ENCODE measurements at regions not wholly inside any gene's neighbourhood (a gene's known extent, or its start where the extent isn't known, plus 50 kb on each side); places are given as distances from the start of the nearest gene placed in this dataset.

DNA sequence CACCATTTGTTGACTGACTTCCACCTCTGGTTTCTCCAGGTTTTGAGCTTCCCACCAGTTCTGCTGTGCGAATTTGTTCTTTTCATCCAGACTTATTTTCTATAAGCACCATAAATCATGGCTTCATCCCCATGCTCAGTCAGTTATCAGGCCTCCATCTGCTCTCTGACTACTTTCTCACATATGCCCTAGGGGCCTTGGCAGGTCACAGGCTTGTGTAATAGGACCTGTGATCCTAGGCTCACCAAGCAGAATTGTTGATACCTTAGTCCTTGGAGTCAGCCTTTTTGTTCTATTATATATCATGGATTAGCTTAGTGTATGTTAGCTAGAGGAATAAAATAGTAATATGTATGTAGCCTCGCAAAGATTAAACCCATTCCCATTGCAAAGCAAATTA lies 284.2 kb upstream of the TANK start:
- no peak for DNase-seq (ENCODE audit: low read depth, low spot score)
- no peak overlapping the region for H3K9ac ChIP-seq (ENCODE audit: control insufficient read depth, extremely low read depth, insufficient read depth, low read length)
- dilution Hi-C loops (cut with MboI; ENCODE audit: extremely low pct_ligation_motif_present, low sequenced_read_pairs): no loop called here
- H2AFZ ChIP-seq (ENCODE audit: control insufficient read depth, low read length): no peak overlapping the region
- no peaks in the 10 kb centered on the region for H4K20me1 ChIP-seq (ENCODE audit: control insufficient read depth, extremely low read depth, insufficient read depth, low read length)
- H3K27me3 ChIP-seq (ENCODE audit: control insufficient read depth, extremely low read depth, insufficient read depth, low read length): no peaks in the 10 kb centered on the region
- H3K9me3 ChIP-seq (ENCODE audit: control insufficient read depth, low read depth, low read length): no peaks in the 10 kb centered on the region
- no peak for TF ChIP-seq EZH2 (IDR thresholded peaks at IDR 0.05; ENCODE audit: low read length)
- TF ChIP-seq, protein P1, sequence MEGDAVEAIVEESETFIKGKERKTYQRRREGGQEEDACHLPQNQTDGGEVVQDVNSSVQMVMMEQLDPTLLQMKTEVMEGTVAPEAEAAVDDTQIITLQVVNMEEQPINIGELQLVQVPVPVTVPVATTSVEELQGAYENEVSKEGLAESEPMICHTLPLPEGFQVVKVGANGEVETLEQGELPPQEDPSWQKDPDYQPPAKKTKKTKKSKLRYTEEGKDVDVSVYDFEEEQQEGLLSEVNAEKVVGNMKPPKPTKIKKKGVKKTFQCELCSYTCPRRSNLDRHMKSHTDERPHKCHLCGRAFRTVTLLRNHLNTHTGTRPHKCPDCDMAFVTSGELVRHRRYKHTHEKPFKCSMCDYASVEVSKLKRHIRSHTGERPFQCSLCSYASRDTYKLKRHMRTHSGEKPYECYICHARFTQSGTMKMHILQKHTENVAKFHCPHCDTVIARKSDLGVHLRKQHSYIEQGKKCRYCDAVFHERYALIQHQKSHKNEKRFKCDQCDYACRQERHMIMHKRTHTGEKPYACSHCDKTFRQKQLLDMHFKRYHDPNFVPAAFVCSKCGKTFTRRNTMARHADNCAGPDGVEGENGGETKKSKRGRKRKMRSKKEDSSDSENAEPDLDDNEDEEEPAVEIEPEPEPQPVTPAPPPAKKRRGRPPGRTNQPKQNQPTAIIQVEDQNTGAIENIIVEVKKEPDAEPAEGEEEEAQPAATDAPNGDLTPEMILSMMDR (optimal IDR thresholded peaks at IDR 0.05 in 1 of 3, IDR thresholded peaks at IDR 0.05 in 1 of 3, conservative IDR thresholded peaks at IDR 0.05 in 1 of 3; ENCODE audit: extremely low read depth in 1 of 3, insufficient read depth in 2 of 3, low read length in 3 of 3): no peak
- H3K4me2 ChIP-seq (ENCODE audit: control insufficient read depth, extremely low read depth, insufficient read depth, low read depth, low read length): no peak overlapping the region
- H3K36me3 ChIP-seq (ENCODE audit: control insufficient read depth in 2 of 2, extremely low read depth in 1 of 2, insufficient read depth in 2 of 2, low read length in 2 of 2): no peaks in the 10 kb centered on the region
- peaks cover 7% of the 10 kb centered on the region for H3K4me1 ChIP-seq (ENCODE audit: control insufficient read depth, extremely low read depth, insufficient read depth, low read length)
- H3K4me3 ChIP-seq (ENCODE audit: control insufficient read depth in 2 of 3, extremely low read depth in 1 of 3, insufficient read depth in 2 of 3, low read depth in 1 of 3, low read length in 3 of 3): no peak overlapping the region
- no peak overlapping the region for H3K27ac ChIP-seq (ENCODE audit: control insufficient read depth, insufficient read depth, low read length)
- H3K9me1 ChIP-seq (ENCODE audit: control insufficient read depth, extremely low read depth, insufficient read depth, low read length): no peaks in the 10 kb centered on the region
- peak; percentile 32 for FAIRE-seq
- H3K79me2 ChIP-seq (ENCODE audit: control insufficient read depth, insufficient read depth, low read length): no peaks in the 10 kb centered on the region

DNA sequence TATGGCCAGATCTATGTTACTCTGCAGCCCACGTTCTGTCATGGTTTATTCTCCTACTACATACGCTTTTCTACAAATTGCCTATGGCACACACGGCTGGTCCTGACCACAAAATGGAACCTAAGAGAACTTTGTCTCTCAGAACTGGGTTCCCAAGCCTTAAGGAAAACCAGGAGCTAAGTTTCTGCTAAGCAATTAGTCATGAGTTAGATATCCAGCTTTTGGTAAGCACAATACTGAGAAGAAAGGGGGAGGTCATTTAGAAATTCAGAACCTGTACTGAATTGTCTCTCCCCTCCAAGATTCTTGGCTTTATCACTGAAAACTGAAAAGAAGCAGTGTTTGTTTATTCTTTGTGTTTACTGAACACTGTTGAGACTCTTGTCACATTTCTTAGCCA lies 283.5 kb upstream of the TANK start:
- Histone ChIP-seq H4K20me1 (ENCODE audit: control insufficient read depth, extremely low read depth, insufficient read depth, low read length) (no peaks in the 10 kb centered on the region), H3K36me3 (ENCODE audit: control insufficient read depth in 2 of 2, extremely low read depth in 1 of 2, insufficient read depth in 2 of 2, low read length in 2 of 2) (no peaks in the 10 kb centered on the region), H3K27me3 (ENCODE audit: control insufficient read depth, extremely low read depth, insufficient read depth, low read length) (no peaks in the 10 kb centered on the region), H2AFZ (ENCODE audit: control insufficient read depth, low read length) (peak overlapping the region; percentile 31), H3K9ac (ENCODE audit: control insufficient read depth, extremely low read depth, insufficient read depth, low read length) (no peak overlapping the region), H3K79me2 (ENCODE audit: control insufficient read depth, insufficient read depth, low read length) (no peaks in the 10 kb centered on the region), H3K4me2 (ENCODE audit: control insufficient read depth, extremely low read depth, insufficient read depth, low read depth, low read length) (peak overlapping the region; percentile 40), H3K9me1 (ENCODE audit: control insufficient read depth, extremely low read depth, insufficient read depth, low read length) (no peaks in the 10 kb centered on the region), H3K4me1 (ENCODE audit: control insufficient read depth, extremely low read depth, insufficient read depth, low read length) (peaks cover 7% of the 10 kb centered on the region), H3K4me3 (ENCODE audit: control insufficient read depth in 2 of 3, extremely low read depth in 1 of 3, insufficient read depth in 2 of 3, low read depth in 1 of 3, low read length in 3 of 3) (no peak overlapping the region), H3K9me3 (ENCODE audit: control insufficient read depth, low read depth, low read length) (no peaks in the 10 kb centered on the region), H3K27ac (ENCODE audit: control insufficient read depth, insufficient read depth, low read length) (no peak overlapping the region)
- TF ChIP-seq, protein P1 (optimal IDR thresholded peaks at IDR 0.05 in 1 of 3, IDR thresholded peaks at IDR 0.05 in 1 of 3, conservative IDR thresholded peaks at IDR 0.05 in 1 of 3; ENCODE audit: extremely low read depth in 1 of 3, insufficient read depth in 2 of 3, low read length in 3 of 3): no peak
- no peak for TF ChIP-seq EZH2 (IDR thresholded peaks at IDR 0.05; ENCODE audit: low read length)
- no peak for DNase-seq (ENCODE audit: low read depth, low spot score)
- dilution Hi-C loops (cut with MboI; ENCODE audit: extremely low pct_ligation_motif_present, low sequenced_read_pairs): no loop called here
- FAIRE-seq: no peak

All from keratinocyte (primary cell).